Activated CD8-positive, alpha-beta memory T cell treated with anti-CD3 and anti-CD28 coated beads for 1 hour (primary cell): ENCODE measurements at regions not wholly inside any gene's neighbourhood (a gene's known extent, or its start where the extent isn't known, plus 50 kb on each side); places are given as distances from the start of the nearest gene placed in this dataset.
"Not testable (repeated sequence)": the region's sequence is repeated elsewhere in the genome, so short reads cannot be mapped to it uniquely, and the experiment has no call there.

Experiments used
- DNase-seq, 2 donors: peaks; one replicate each; pipeline ENCODE4 v3.0.0-alpha.2; 2020; ENCODE audit warnings: low read depth in 1 of 2; ENCODE audit errors: extremely low read depth in 1 of 2

GRCh38 chr6:27549241-27549598, 76.3 kb upstream of the ZNF184 start:
- not testable (repeated sequence) for DNase-seq

- DNase-seq = no peak
Measured at GRCh38 chr6:27547157-27548075, 74.5 kb upstream of the ZNF184 start.

DNA sequence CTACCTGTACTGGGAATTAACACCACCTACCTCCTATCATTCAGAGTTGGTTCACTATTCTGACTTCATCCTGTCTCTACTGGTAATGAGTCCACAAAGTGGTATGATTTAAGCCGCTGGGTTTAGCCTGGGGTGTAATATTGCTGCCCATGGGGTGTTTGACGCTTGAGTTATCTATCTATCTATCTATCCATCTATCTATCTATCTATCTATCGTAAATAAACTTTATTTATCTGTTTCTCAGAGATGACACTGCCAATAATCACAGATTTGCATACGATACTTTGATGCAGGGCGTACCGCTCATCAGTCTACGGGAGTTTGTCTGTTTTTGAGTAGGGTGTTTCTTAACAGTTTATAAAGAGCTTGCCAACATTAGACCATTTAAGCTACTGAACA, 73.6 kb upstream of the ZNF184 start:
- DNase-seq = no peak

DNA sequence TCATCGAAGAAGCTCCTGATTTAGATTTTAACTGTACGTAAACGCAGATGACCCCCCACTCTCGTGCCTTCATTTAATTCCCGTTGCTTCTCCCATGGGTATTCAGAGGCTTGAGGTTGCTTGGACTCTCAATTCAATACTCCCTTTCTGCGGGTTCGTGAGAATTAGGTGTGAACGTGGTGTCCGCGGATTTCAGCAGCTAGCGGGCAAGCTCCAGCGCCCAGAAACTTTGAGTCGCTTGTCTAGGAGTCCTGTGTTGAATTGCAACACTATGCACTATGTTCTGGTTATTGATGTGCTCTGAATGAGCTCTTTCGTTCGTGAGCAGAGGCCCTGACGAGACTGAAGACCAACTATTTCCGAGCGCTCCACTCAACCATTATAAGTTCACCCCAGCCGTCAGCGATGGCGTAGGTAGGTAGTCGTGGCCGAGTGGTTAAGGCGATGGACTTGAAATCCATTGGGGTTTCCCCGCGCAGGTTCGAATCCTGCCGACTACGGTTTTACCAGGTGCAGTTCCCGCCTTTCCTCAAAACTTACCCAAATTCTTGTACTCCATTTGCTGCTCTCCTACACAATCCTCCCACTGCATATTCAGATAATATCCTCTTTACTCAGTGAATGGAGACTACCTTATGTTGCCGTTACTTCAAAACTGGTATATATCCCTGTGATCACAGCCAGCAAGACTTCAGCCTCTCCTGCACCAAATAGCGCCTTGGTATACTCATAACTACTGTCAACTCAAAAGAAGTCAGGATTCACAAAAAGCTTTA, 72.6 kb upstream of the ZNF184 start:
- DNase-seq = no peak

- DNase-seq = no peak
Measured at GRCh38 chr6:27544612-27545260, 71.8 kb upstream of the ZNF184 start.

GRCh38 chr6:27544135-27544534, 71.2 kb upstream of the ZNF184 start:
- DNase-seq = not testable (repeated sequence)

- DNase-seq = no peak
Measured at GRCh38 chr6:27542485-27542884, 69.6 kb upstream of the ZNF184 start.

DNA sequence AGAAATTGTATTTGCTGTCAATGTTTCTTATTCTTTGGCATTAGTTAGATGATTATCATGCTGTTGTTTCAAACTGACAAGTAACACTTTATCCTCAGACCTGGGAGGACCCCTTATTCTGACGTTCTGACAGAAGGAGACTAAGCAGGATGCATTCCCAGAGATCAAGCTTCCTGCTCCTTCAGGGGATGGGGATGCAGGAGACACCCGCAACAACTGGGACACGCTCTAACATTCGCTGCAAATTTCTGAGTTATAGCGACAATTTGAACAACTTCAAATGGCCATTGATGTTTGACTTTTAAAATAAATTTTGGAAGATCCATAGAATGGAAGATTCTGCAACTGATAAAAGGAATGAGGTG, 69.0 kb upstream of the ZNF184 start:
- no peak for DNase-seq

- no peak for DNase-seq
Measured at GRCh38 chr6:27541212-27541932, 68.5 kb upstream of the ZNF184 start.

DNA sequence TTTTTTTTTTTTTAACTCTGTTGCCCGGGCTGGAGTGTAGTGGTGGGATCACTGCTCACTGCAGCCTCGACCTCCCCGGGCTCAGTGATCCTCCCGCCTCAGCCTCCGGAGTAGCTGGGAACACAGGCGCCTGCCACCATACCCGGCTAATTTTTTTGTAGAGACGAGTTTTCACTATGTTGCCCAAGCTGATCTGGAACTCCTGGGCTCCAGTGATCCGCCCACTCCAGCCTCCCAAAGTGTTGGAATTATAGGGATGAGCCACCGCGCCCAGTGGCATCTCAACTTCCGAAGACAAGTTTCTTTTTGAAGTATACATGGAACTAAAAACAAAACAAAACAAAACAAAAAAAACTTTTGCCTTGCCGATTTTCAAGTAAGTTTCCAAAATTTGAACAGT, 66.6 kb upstream of the ZNF184 start:
- no peak for DNase-seq

DNA sequence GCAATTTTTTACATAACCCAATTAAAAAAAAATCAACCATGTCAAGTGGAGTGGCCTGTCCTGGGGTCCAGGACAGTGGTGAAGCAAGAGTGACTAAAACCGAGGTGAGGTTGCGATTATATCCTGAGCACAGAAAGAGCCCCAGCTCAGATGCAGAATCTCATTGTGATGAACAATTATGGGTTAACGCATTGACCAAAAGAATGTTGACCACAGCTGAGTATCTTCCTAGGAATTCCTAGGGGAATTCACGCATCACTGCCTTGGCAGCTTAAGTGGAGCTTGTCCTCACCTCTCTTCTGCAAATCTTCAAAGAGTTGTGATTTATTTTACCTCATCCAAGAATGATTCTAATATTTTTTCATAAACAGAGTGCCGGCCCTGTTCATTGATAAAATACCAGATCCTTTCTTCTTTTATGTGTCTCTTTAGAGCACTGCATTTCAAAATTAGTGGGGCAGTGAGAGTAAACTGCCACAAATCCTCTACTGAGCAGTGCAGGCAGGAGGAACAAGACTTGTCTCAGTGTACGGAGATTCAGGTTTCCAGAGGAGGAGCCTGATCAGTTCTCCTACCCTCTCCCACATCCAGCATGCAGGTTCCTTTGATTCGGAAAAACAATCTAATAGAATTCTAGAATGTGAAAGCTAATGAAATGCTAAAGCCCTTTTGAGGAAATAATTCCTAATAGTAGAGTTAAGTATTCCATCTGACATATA, 60.1 kb upstream of the ZNF184 start:
- no peak for DNase-seq

DNA sequence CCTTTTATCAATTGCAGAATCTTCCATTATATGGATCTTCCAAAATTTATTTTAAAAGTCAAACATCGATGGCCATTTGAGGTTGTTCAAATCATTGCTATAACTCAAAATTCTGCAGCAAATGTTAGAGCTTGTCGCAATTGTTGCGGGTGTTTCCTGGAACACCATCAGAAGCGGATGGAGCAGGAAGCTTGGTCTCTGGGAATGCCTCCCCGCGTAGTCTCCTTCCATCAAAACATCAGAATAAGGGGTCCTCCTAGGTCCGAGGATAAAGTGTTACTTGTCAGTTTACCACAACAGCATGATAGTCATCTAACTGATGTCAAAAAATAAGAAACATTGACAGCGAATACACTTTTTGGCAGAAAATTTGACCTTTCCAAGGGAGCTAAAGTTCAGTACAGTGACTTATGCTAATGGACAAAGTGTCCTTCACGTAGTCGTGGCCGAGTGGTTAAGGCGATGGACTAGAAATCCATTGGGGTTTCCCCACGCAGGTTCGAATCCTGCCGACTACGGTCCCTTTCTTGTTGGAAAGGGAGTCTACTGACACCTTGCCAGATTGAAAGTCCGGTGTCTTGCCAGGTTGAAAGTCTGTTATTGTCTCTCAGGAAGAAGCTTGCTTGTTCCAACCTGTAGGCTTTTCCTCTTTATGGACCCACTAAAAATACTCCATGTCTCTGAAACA, 59.0 kb upstream of the ZNF184 start:
- no peak for DNase-seq

DNA sequence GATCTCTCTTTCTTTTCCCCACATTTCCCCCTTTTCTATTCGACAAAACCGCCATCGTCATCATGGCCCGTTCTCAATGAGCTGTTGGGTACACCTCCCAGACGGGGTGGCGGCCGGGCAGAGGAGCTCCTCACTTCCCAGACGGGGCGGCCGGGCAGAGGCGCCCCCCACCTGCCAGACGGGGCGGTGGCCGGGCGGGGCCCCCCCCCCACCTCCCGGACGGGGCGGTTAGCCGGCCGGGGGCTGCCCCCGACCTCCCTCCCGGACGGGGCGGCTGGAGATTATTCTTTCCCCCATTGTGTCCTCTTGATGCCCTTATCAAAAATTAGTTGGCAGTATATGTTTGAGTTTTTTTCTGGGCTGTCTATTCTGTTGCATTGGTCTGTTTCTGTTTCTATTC, 56.9 kb upstream of the ZNF184 start:
- DNase-seq = not testable (repeated sequence)

- DNase-seq = no peak
Measured at GRCh38 chr6:27528714-27529113, 55.8 kb upstream of the ZNF184 start.
